HG02981 (cell line): ENCODE measurements at regions not wholly inside any gene's neighbourhood (a gene's known extent, or its start where the extent isn't known, plus 50 kb on each side); places are given as distances from the start of the nearest gene placed in this dataset.

Source experiments
- ATAC-seq: cut with Tn5 transposase; IDR thresholded peaks from one replicate; pipeline ENCODE4 v1.9.1; 2021; ENCODE audit warnings: mild to moderate bottlenecking, moderate library complexity; ENCODE audit not compliant: unreplicated experiment

- ATAC-seq = no peak
These were observed 190.1 kb upstream of the GLI2 start for GRCh38 chr2:120545521-120546047.

DNA sequence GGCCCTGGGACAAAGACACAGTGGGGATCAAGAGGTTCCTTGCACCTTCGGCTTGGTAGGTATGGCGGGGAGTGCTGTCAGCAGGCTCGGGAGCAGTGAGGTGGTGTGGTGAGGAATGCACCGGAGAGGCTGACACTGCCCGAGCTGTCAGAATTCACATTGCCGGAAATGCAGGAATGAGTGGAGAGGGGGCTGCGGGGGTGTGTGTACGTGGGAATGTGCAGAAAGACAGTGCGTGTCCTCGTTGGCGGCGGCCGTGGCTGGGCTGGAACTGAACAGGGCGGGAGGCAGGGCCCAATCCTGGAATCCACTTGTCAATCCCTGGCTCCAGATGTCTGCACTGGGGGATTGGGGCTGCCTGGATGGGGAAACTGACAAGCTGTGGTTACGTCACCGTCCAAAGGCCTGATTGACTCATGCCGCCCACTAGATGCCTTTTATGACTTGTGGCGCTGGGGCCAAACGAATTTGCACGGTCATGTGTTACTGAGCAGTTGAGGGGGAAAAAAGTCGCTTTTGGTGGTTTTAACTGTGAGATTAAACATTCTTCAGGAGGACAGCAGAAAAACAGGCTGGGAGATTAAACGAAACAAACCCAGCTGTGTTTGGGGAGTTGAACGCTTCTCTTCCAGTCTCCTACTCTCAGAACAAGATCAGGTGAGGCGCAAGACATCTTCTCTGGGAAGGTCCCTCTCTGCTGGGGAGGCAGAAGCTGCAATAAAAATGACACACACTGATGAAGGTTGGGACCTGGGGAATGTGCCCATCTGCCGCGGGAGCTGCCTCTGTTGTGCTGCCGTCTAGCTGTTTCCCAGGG lies 189.4 kb upstream of the GLI2 start:
- ATAC-seq = no peak

- ATAC-seq = no peak
These were observed 188.7 kb upstream of the GLI2 start for GRCh38 chr2:120546865-120547390.

DNA sequence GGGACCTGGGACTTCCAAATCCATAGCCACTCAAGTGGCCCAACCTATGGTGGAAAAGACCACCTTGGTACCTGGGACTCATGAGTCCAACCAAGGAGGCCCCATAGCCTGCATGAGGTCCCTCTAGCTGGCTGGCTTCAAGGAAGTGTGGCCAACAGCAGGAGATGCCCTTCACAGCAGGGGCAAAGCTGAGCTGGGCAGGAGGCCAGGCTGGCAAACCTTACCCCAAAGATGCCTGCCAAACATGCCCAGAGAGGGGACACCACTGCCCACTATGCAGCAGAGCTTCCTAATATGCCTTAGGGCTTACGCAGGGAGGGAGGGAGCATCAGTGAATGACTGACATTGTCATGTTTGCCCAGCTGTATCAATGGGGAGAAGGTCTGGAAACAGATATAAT lies 188.0 kb upstream of the GLI2 start:
- no peak for ATAC-seq

GRCh38 chr2:120548627-120549608 lies 186.8 kb upstream of the GLI2 start:
- no peak for ATAC-seq

- ATAC-seq = no peak
These were observed 185.8 kb upstream of the GLI2 start for GRCh38 chr2:120549841-120550240.

GRCh38 chr2:120550282-120550681 lies 185.4 kb upstream of the GLI2 start:
- no peak for ATAC-seq

DNA sequence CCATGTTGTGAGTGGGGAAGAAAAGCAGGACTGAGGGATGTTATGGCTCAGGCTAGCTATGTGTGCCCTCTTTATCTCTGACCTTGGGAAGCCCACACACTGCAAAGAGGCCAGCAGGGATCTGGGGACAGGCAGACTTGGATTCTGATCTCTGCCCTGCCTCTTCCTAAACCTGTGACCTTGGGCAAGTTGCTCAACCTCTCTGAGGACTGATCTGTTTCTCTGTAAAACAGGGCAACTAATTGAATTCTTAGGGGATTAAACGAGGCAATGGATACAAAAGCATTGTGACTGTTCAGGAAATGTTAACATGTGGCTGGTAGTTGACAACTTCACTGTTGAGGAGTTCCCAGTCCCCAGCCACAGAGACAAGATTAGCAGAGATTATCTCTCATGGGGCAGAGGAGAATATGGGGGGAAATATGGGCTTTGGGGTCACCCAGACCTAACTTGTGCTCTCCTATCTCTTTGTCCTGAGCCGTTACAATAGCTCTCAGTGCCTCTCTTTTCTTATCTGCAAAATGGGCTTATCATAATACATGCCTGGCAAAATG lies 184.7 kb upstream of the GLI2 start:
- no peak for ATAC-seq

GRCh38 chr2:120551522-120551921 lies 184.1 kb upstream of the GLI2 start:
- ATAC-seq = no peak

- ATAC-seq = no peak
These were observed 183.6 kb upstream of the GLI2 start for GRCh38 chr2:120552079-120552478.

DNA sequence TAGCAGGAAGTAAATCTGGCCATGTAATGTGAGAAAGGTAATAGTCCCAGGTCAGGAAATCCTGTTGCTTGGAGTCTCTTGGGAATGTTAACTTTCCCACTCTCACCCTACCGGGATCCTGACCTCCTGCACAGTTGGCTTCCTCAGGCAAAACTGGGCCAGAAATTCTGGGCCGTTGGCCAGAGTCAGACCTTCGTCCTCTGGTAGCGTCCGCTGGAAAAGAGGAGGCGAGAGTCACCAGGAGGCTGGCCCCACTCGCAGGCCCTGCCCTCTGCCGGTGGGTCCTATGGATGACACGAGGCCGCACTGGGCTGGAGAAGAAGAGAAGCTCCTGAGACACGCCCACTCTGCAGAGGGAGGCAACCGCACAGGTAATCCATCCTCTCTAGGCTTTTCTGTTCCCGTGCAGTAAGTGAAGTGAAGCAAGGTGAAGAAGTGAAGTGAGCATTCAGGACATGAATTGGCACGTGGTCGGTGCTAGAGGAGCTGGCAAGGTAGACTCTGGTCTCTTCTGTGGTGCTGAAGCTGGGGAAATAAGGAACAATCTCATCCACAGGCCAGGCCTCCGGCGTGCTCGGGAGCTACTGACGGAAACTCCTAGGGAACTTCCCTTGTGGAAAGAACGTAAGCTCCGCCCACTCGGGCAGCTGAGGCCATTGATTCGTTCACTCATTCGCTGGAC lies 182.7 kb upstream of the GLI2 start:
- no peak for ATAC-seq

DNA sequence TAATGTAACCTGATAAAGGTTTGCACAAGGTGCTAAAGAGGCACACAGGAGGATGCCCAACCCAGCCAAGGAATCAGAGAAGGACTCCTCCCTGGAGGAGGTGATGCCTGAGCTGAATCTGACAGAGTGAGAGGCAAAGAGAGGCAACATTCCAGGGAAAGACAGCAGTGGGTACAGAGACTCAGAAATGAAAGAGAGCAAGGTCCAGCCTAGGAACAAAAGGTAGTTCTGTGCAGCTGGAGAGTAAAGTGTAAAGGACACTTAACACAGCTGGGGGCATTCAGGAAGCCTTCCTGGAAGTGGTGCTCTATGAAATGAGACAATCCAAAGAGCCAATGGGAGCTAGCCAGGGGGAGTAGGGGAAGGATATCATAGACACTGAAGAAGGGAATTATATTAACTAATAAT lies 181.0 kb upstream of the GLI2 start:
- ATAC-seq = no peak

DNA sequence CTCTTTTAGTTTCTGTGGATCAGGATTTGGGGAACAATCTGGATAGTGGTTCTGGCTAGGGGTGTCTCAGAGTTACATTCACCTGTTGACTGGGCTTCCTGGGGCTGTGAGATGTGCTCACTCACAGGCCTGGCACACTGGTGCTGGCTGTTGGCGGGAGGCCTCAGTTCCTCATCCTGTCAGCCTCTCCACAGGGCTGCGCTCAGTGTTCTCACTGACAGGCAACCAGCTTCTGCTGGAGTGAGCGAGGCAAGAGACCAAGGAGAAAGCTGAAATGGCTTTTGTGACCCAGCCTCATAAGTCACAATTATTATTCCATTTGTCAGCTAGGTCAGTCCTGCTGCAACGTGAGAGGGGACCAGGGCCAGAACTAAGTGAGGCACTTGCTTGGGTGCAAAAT lies 180.6 kb upstream of the GLI2 start:
- ATAC-seq = no peak

- ATAC-seq = no peak
These were observed 178.8 kb upstream of the GLI2 start for GRCh38 chr2:120556911-120557310.

DNA sequence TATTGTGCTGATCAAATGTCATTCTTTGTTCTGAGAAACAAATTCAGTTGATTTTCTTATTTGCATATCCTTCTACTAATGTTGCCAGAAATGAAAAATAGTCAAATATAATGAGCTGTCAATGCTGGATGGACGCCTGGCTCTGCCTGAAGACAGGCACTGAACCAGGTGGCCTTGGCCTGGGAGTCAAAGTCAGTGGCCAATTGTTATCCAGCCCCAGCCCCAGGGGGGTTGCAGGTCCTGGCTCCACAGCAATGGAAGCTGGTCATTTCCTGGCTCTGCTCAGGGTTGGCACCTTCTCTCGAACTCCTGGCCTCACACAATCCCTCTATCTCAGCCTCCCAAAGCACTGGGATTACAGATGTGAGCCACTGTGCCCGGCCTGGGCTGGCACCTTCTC lies 176.8 kb upstream of the GLI2 start:
- ATAC-seq = no peak

GRCh38 chr2:120559401-120559800 lies 176.3 kb upstream of the GLI2 start:
- no peak for ATAC-seq

DNA sequence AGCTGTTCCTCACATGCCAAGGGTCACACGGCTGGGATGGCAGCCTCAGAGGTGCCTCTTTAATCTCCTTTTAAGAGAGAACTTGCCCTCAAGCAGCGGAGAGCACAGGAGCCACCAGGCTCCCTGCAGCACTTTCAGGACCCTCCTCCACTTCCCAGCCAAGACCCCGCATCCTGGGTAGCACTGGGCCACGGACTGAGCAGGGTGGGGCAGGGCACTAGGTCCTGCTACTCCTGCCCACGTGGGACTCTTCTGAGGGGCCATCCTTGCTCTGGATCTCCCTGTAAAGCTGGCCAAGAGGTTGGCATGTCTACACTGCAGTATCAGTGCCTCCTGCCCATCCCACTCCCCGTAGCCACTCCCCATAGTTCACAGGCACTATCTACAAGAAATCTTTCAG lies 175.3 kb upstream of the GLI2 start:
- ATAC-seq = no peak

- ATAC-seq = no peak
These were observed 174.2 kb upstream of the GLI2 start for GRCh38 chr2:120561379-120562035.

- no peak for ATAC-seq
These were observed 173.3 kb upstream of the GLI2 start for GRCh38 chr2:120562218-120563005.
